ENCODE measurements at regions not wholly inside any gene's neighbourhood (a gene's known extent, or its start where the extent isn't known, plus 50 kb on each side); places are given as distances from the start of the nearest gene placed in this dataset.

DNA sequence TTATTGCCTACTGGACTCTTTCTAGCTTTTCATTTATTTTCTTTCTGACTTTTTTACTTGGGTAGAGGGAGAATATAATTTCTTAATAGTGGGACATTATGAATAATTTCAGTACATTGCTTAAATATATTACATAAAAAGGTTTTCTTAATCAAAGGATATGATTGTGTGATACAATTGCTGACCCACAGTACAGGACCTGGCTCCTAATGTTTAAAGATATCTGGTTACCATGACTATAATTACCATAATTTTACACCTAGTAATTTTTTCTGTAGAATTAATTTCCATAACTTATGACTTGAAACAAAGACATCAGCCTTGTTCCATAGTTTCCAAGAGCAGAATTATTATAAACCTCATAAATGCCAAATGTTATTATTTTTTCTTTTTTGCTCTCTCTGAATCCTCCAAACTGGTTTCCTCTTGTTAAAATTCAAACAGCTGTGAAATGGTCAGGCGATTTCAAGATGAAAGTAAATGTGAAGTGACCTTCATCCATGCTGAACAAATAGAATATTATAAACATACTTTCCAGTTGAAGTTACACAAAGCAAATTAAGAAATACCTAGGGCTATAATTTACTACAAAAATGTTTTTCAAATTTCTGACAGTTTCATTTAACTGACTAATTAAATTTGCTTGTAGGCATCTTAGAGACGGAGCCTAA lies 301.2 kb upstream of the TYRP1 start:
- DNase-seq (ENCODE audit: low read depth), result no peak
- in situ Hi-C loops (cut with HindIII; ENCODE audit: low sequenced_read_pairs), result no loop called here
- H3K4me3 ChIP-seq (ENCODE audit: low read depth, low read length), result no peak overlapping the region
- TF ChIP-seq, protein P1, sequence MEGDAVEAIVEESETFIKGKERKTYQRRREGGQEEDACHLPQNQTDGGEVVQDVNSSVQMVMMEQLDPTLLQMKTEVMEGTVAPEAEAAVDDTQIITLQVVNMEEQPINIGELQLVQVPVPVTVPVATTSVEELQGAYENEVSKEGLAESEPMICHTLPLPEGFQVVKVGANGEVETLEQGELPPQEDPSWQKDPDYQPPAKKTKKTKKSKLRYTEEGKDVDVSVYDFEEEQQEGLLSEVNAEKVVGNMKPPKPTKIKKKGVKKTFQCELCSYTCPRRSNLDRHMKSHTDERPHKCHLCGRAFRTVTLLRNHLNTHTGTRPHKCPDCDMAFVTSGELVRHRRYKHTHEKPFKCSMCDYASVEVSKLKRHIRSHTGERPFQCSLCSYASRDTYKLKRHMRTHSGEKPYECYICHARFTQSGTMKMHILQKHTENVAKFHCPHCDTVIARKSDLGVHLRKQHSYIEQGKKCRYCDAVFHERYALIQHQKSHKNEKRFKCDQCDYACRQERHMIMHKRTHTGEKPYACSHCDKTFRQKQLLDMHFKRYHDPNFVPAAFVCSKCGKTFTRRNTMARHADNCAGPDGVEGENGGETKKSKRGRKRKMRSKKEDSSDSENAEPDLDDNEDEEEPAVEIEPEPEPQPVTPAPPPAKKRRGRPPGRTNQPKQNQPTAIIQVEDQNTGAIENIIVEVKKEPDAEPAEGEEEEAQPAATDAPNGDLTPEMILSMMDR (IDR thresholded peaks at IDR 0.05; ENCODE audit: low read depth, low read length, missing control alignments), result no peak

DNA sequence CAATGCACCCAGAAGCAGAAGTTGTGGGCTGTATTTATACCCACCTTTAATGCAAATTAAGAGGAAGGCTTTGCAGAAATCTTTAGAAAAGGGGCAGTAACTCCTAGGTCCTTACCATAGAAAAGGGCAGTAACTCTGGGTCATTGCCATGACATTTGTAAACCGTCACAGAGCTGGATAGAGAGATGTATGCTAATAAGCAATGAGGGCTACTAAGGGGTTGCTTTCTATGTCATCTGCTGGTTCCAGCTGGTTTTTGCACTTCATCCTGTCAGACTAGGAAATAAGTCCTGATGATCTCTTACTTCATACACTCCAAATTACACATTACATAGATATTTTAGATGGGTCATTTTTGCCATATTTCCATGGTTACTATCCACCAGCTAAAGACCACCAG lies 299.1 kb upstream of the TYRP1 start:
- TF ChIP-seq, protein P1 (IDR thresholded peaks at IDR 0.05; ENCODE audit: low read depth, low read length, missing control alignments), result no peak
- DNase-seq (ENCODE audit: low read depth), result no peak
- H3K4me3 ChIP-seq (ENCODE audit: low read depth, low read length), result no peak overlapping the region
- in situ Hi-C loops (cut with HindIII; ENCODE audit: low sequenced_read_pairs), result no loop called here

DNA sequence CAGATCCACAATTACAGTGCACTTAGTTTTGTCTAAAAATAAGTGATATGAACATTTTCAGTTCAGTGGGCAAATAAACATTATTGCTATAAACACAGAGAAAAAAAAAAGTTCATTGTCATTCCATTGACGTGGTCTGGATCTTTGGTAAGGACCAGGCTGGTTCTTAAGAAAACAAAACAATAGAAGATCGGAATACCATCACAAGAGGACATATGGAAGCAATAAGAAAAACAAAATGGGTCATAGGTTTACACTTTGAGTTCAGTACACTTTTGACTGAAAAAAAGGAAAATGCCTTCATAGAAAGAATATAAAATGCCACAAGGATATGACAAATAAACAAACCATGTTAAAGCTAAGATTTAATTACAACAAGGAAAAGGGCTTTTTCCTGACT lies 289.5 kb upstream of the TYRP1 start:
- no peak for DNase-seq (ENCODE audit: low read depth)
- TF ChIP-seq, protein P1 (IDR thresholded peaks at IDR 0.05; ENCODE audit: low read depth, low read length, missing control alignments), result no peak
- in situ Hi-C loops (cut with HindIII; ENCODE audit: low sequenced_read_pairs), result no loop called here
- no peak overlapping the region for H3K4me3 ChIP-seq (ENCODE audit: low read depth, low read length)

DNA sequence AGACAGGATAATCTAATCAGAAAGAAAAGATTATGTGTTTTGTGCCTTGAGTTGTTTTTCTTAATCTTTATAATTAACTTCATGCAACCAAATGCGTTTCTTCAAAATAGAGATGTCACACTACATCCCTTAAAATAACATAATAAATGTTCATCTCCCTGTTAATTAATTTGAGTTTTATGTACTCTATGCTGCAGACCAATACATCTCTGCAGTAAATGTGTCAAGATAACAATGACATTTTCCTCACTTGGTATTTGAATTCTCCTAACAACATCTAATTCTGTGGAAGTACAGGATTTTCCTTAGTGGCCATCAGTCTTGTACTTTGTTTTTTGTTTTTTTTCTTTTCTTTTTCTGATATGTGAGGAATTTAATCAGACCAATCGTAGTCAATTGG lies 279.2 kb upstream of the TYRP1 start:
- TF ChIP-seq, protein P1 (IDR thresholded peaks at IDR 0.05; ENCODE audit: low read depth, low read length, missing control alignments), result no peak

DNA sequence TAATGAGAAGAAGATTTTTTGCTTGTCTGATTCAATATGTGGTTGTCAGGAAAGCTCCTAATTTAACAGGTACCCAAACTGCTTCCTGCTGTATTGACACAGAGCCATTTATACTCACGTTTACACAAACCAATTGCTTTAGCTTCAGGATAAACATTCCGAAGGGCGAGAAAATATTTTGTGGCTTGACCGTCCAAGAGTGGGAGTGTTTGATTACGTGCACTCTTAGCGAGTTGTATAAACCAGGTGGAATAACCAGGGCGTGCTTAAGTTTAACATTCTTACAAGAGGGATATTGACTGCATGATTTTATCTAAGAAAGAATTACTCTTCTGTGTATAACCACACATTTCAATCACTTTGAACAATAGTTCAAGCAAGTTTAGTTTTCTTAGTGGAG lies 278.7 kb upstream of the TYRP1 start:
- no peak for DNase-seq (ENCODE audit: low read depth)
- H3K4me3 ChIP-seq (ENCODE audit: low read depth, low read length), result no peak overlapping the region
- in situ Hi-C loops (cut with HindIII; ENCODE audit: low sequenced_read_pairs), result no loop called here
- TF ChIP-seq, protein P1 (IDR thresholded peaks at IDR 0.05; ENCODE audit: low read depth, low read length, missing control alignments), result no peak

More for the DNA sequence above, 279.2 kb upstream of the TYRP1 start:
- in situ Hi-C loops (cut with HindIII; ENCODE audit: low sequenced_read_pairs), result no loop called here
- DNase-seq (ENCODE audit: low read depth), result no peak
- H3K4me3 ChIP-seq (ENCODE audit: low read depth, low read length), result no peak overlapping the region

DNA sequence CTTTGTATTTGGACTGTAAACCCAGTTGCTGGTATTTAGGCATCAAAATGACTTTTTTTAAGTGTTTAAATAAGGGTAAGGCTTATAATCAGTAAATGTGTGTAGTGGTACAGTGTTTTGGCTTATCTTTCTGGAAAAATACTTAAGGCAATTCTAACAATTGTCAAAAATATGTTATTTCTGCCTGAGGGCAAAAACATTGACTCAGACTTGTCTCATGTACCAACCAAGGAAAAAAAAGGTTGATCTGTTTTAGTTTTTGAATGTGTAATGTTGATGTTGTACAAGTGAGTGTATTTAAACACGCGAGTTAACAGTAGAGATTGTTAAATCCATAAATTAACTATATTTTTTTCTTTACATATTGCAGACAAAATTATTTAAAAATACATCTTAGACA lies 277.8 kb upstream of the TYRP1 start:
- TF ChIP-seq, protein P1 (IDR thresholded peaks at IDR 0.05; ENCODE audit: low read depth, low read length, missing control alignments), result no peak
- in situ Hi-C loops (cut with HindIII; ENCODE audit: low sequenced_read_pairs), result no loop called here
- H3K4me3 ChIP-seq (ENCODE audit: low read depth, low read length), result no peak overlapping the region
- DNase-seq (ENCODE audit: low read depth), result no peak

Data from astrocyte of the cerebellum (primary cell).